ENCODE measurements at regions not wholly inside any gene's neighbourhood (a gene's known extent, or its start where the extent isn't known, plus 50 kb on each side); places are given as distances from the start of the nearest gene placed in this dataset.

DNA sequence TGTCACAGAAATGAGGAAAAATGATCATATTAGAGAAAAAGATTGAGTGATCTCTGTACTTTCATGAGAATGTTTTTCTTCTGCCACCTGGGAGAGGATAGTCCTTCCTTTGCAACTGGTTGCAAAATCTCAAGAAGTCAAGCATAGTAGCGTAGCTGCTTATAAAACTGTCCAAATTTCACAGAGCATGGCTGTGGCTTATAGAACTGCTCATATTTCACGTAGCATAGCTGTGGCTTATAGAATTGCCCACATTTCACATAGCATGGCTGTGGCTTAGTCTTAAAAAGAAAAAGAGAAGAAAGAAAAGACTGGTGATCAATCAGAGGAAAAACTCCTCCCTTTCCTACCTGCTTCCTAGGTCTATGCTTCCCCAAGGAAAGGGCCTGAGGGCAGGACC is 329.5 kb downstream of the SIPA1L2 start:
- no peaks in the 10 kb centered on the region for H3K9me3 Mint-ChIP-seq
- peaks cover 7% of the 10 kb centered on the region for H3K4me1 Mint-ChIP-seq
- H3K4me2 ChIP-seq = no peak overlapping the region

DNA sequence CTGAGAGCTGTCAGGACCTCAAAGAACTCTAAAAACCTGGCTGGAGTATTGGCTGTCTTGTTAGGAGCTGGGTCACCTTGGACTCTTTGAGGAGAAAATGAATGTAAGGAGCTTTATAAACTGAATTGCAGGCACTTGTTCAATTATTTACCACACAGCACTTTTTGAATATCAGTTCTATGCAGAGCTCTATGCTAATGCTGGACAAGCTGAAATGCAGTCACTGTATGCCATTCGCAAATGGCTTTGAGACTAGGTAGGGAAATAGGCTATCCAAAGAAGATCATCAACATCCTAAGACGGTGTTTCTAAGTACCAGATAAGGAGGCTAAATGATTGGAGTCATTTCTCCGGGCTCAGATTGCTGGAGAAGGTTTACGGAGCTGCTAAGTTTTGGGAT is 333.5 kb downstream of the SIPA1L2 start:
- H3K36me3 ChIP-seq = no peaks in the 10 kb centered on the region
- Mint-ChIP-seq H3K36me3 (no peaks in the 10 kb centered on the region), H3K4me1 (no peaks in the 10 kb centered on the region), H3K9me3 (no peaks in the 10 kb centered on the region), H3K27ac (no peak overlapping the region), H3K4me3 (no peak overlapping the region), H3K27me3 (ENCODE audit: insufficient read depth, low read depth) (no peaks in the 10 kb centered on the region)
- H3K9ac ChIP-seq = no peak overlapping the region
- DNase-seq (ENCODE audit: low spot score) = no peak
- no peak overlapping the region for H2AFZ ChIP-seq (replicated peaks)
- peaks cover 15% of the 10 kb centered on the region for H3K4me1 ChIP-seq
- no peaks in the 10 kb centered on the region for H4K20me1 ChIP-seq (ENCODE audit: low read depth)
- H3K27me3 ChIP-seq = no peaks in the 10 kb centered on the region
- TF ChIP-seq CTCF (IDR thresholded peaks at IDR 0.05) (no peak), EZH2phosphoT487 (IDR thresholded peaks at IDR 0.05) (no peak), EZH2 (IDR thresholded peaks at IDR 0.05) (no peak)
- peaks cover 10% of the 10 kb centered on the region for H3F3A ChIP-seq (ENCODE audit: low read depth)
- no peaks in the 10 kb centered on the region for H3K79me2 ChIP-seq (ENCODE audit: low read depth)
- no peaks in the 10 kb centered on the region for H3K9me3 ChIP-seq (ENCODE audit: low read depth)
- H3K4me2 ChIP-seq = no peak overlapping the region
- no peak overlapping the region for H3K27ac ChIP-seq
- H3K4me3 ChIP-seq = no peak overlapping the region

More for the DNA sequence above, 329.5 kb downstream of the SIPA1L2 start:
- no peak for DNase-seq (ENCODE audit: low spot score)
- no peaks in the 10 kb centered on the region for H3K79me2 ChIP-seq (ENCODE audit: low read depth)
- TF ChIP-seq CTCF (IDR thresholded peaks at IDR 0.05) = no peak
- TF ChIP-seq EZH2phosphoT487 (IDR thresholded peaks at IDR 0.05) = no peak
- TF ChIP-seq EZH2 (IDR thresholded peaks at IDR 0.05) = no peak
- H2AFZ ChIP-seq (replicated peaks) = no peak overlapping the region
- no peaks in the 10 kb centered on the region for H3K27me3 ChIP-seq
- no peak overlapping the region for H3K4me3 ChIP-seq
- H3K27ac Mint-ChIP-seq = no peak overlapping the region
- H3K27me3 Mint-ChIP-seq (ENCODE audit: insufficient read depth, low read depth) = no peaks in the 10 kb centered on the region
- no peaks in the 10 kb centered on the region for H3K4me1 ChIP-seq
- H3K36me3 ChIP-seq = no peaks in the 10 kb centered on the region
- H4K20me1 ChIP-seq (ENCODE audit: low read depth) = no peaks in the 10 kb centered on the region
- H3K27ac ChIP-seq = no peak overlapping the region
- H3K9me3 ChIP-seq (ENCODE audit: low read depth) = no peaks in the 10 kb centered on the region
- no peaks in the 10 kb centered on the region for H3K36me3 Mint-ChIP-seq
- no peak overlapping the region for H3K9ac ChIP-seq
- no peak overlapping the region for H3K4me3 Mint-ChIP-seq
- H3F3A ChIP-seq (ENCODE audit: low read depth) = no peaks in the 10 kb centered on the region

- Mint-ChIP-seq H3K9me3 (no peaks in the 10 kb centered on the region), H3K27ac (no peak overlapping the region)
- no peak for TF ChIP-seq EZH2 (IDR thresholded peaks at IDR 0.05)
Observed at GRCh38 chr1:232293361-232293760, 336.6 kb downstream of the SIPA1L2 start.

GRCh38 chr1:232292818-232293217 is 337.1 kb downstream of the SIPA1L2 start:
- Mint-ChIP-seq H3K27me3 (ENCODE audit: insufficient read depth, low read depth) (peaks cover 3% of the 10 kb centered on the region), H3K27ac (no peak overlapping the region), H3K4me3 (no peak overlapping the region), H3K36me3 (no peaks in the 10 kb centered on the region), H3K4me1 (no peaks in the 10 kb centered on the region), H3K9me3 (no peaks in the 10 kb centered on the region)
- no peak for TF ChIP-seq EZH2phosphoT487 (IDR thresholded peaks at IDR 0.05)
- TF ChIP-seq CTCF (IDR thresholded peaks at IDR 0.05) = no peak
- TF ChIP-seq EZH2 (IDR thresholded peaks at IDR 0.05) = no peak
- H3K4me3 ChIP-seq = no peak overlapping the region
- H3F3A ChIP-seq (ENCODE audit: low read depth) = peaks cover 10% of the 10 kb centered on the region
- no peaks in the 10 kb centered on the region for H4K20me1 ChIP-seq (ENCODE audit: low read depth)
- no peaks in the 10 kb centered on the region for H3K9me3 ChIP-seq (ENCODE audit: low read depth)
- no peak overlapping the region for H3K9ac ChIP-seq
- no peaks in the 10 kb centered on the region for H3K36me3 ChIP-seq
- H3K27me3 ChIP-seq = no peaks in the 10 kb centered on the region
- no peaks in the 10 kb centered on the region for H3K79me2 ChIP-seq (ENCODE audit: low read depth)
- H3K4me1 ChIP-seq = peaks cover 18% of the 10 kb centered on the region
- peak overlapping the region; percentile 24 for H2AFZ ChIP-seq (replicated peaks)
- peak overlapping the region; percentile 14 for H3K4me2 ChIP-seq
- no peak overlapping the region for H3K27ac ChIP-seq
- no peak for DNase-seq (ENCODE audit: low spot score)

More at GRCh38 chr1:232293361-232293760, 336.6 kb downstream of the SIPA1L2 start:
- Histone ChIP-seq H3K4me3 (no peak overlapping the region), H3K79me2 (ENCODE audit: low read depth) (no peaks in the 10 kb centered on the region), H3K9ac (no peak overlapping the region), H3F3A (ENCODE audit: low read depth) (peaks cover 10% of the 10 kb centered on the region), H3K4me1 (peaks cover 18% of the 10 kb centered on the region), H4K20me1 (ENCODE audit: low read depth) (no peaks in the 10 kb centered on the region), H3K27ac (no peak overlapping the region), H3K4me2 (no peak overlapping the region), H2AFZ (replicated peaks) (no peak overlapping the region), H3K9me3 (ENCODE audit: low read depth) (no peaks in the 10 kb centered on the region), H3K27me3 (no peaks in the 10 kb centered on the region), H3K36me3 (no peaks in the 10 kb centered on the region)
- peaks cover 3% of the 10 kb centered on the region for H3K27me3 Mint-ChIP-seq (ENCODE audit: insufficient read depth, low read depth)
- DNase-seq (ENCODE audit: low spot score) = no peak
- no peaks in the 10 kb centered on the region for H3K36me3 Mint-ChIP-seq
- H3K4me1 Mint-ChIP-seq = no peaks in the 10 kb centered on the region
- H3K4me3 Mint-ChIP-seq = no peak overlapping the region
